ENCODE measurements at regions not wholly inside any gene's neighbourhood (a gene's known extent, or its start where the extent isn't known, plus 50 kb on each side); places are given as distances from the start of the nearest gene placed in this dataset.
"Not testable (repeated sequence)": the region's sequence is repeated elsewhere in the genome, so short reads cannot be mapped to it uniquely, and the experiment has no call there.

GRCh38 chr7:68840991-68841390, 757.3 kb upstream of the AUTS2 start:
- TF ChIP-seq CTCF (IDR thresholded peaks at IDR 0.05; ENCODE audit: low read depth, low read length, missing control alignments), result no peak
- Histone ChIP-seq H3K27me3 (replicated peaks) (no peaks in the 10 kb centered on the region), H3K4me3 (ENCODE audit: low read depth, low read length) (no peak overlapping the region), H3K27ac (no peak overlapping the region), H3K36me3 (replicated peaks) (no peaks in the 10 kb centered on the region)
- no peak for DNase-seq
- in situ Hi-C loops (cut with HindIII; ENCODE audit: low pct_ligation_motif_present, low sequenced_read_pairs), result no loop called here

GRCh38 chr7:68843985-68844384, 754.3 kb upstream of the AUTS2 start:
- H3K4me3 ChIP-seq (ENCODE audit: low read depth, low read length); H3K27me3 ChIP-seq (replicated peaks); H3K27ac ChIP-seq; in situ Hi-C loops (cut with HindIII; ENCODE audit: low pct_ligation_motif_present, low sequenced_read_pairs); DNase-seq; H3K36me3 ChIP-seq (replicated peaks): not testable (repeated sequence)

- no peak for TF ChIP-seq CTCF (IDR thresholded peaks at IDR 0.05; ENCODE audit: low read depth, low read length, missing control alignments)
- in situ Hi-C loops (cut with HindIII; ENCODE audit: low pct_ligation_motif_present, low sequenced_read_pairs), result no loop called here
These were observed 751.4 kb upstream of the AUTS2 start for GRCh38 chr7:68846811-68847325.

GRCh38 chr7:68853254-68853653, 745.0 kb upstream of the AUTS2 start:
- no peak for TF ChIP-seq CTCF (IDR thresholded peaks at IDR 0.05; ENCODE audit: low read depth, low read length, missing control alignments)
- in situ Hi-C loops (cut with HindIII; ENCODE audit: low pct_ligation_motif_present, low sequenced_read_pairs), result no loop called here
- Histone ChIP-seq H3K27ac (no peak overlapping the region), H3K4me3 (ENCODE audit: low read depth, low read length) (no peak overlapping the region), H3K27me3 (replicated peaks) (no peaks in the 10 kb centered on the region), H3K36me3 (replicated peaks) (no peaks in the 10 kb centered on the region)
- no peak for DNase-seq

More at GRCh38 chr7:68846811-68847325, 751.4 kb upstream of the AUTS2 start:
- Histone ChIP-seq H3K27ac (no peak overlapping the region), H3K4me3 (ENCODE audit: low read depth, low read length) (no peak overlapping the region), H3K27me3 (replicated peaks) (no peaks in the 10 kb centered on the region), H3K36me3 (replicated peaks) (no peaks in the 10 kb centered on the region)
- DNase-seq, result no peak

- no peak for DNase-seq
- in situ Hi-C loops (cut with HindIII; ENCODE audit: low pct_ligation_motif_present, low sequenced_read_pairs), result no loop called here
- Histone ChIP-seq H3K27me3 (replicated peaks) (no peaks in the 10 kb centered on the region), H3K27ac (no peak overlapping the region), H3K36me3 (replicated peaks) (no peaks in the 10 kb centered on the region), H3K4me3 (ENCODE audit: low read depth, low read length) (no peak overlapping the region)
- TF ChIP-seq CTCF (IDR thresholded peaks at IDR 0.05; ENCODE audit: low read depth, low read length, missing control alignments), result no peak
These were observed 740.7 kb upstream of the AUTS2 start for GRCh38 chr7:68857571-68857970.

- TF ChIP-seq CTCF (IDR thresholded peaks at IDR 0.05; ENCODE audit: low read depth, low read length, missing control alignments), result no peak
- Histone ChIP-seq H3K27me3 (replicated peaks) (no peaks in the 10 kb centered on the region), H3K27ac (no peak overlapping the region), H3K4me3 (ENCODE audit: low read depth, low read length) (no peak overlapping the region), H3K36me3 (replicated peaks) (no peaks in the 10 kb centered on the region)
- in situ Hi-C loops (cut with HindIII; ENCODE audit: low pct_ligation_motif_present, low sequenced_read_pairs), result no loop called here
- no peak for DNase-seq
These were observed 739.8 kb upstream of the AUTS2 start for GRCh38 chr7:68858497-68858896.
